Gastrocnemius medialis (tissue), 4 donors: ENCODE measurements at regions not wholly inside any gene's neighbourhood (a gene's known extent, or its start where the extent isn't known, plus 50 kb on each side); places are given as distances from the start of the nearest gene placed in this dataset.
"Not testable (repeated sequence)": the region's sequence is repeated elsewhere in the genome, so short reads cannot be mapped to it uniquely, and the experiment has no call there.

Source experiments
- ATAC-seq, 2 donors: fragments of 150-250 bp; one replicate each; pipeline ENCODE4 v1.9.1; 2016
- DNase-seq, 2 donors: peaks; one replicate each; pipeline ENCODE4 v3.0.0-alpha.2; 2019
- H3K27ac ChIP-seq, 4 donors: fragments of 200-600 bp; sonication (generic); 1 replicate in 1 of 4; 2 replicates in 3 of 4; pipeline ENCODE4 v1.5.1; 2016 to 2018; ENCODE audit warnings: mild to moderate bottlenecking in 2 of 4, moderate library complexity in 1 of 4
- H3K27me3 ChIP-seq, 3 donors: fragments of 200-600 bp; sonication (generic) in 2 of 3; 1 replicate in 1 of 3; 2 replicates in 2 of 3; pipeline versions ENCODE4 v1.5.1 to v1.6.0; 2016 to 2019; ENCODE audit warnings: mild to moderate bottlenecking in 1 of 3, moderate library complexity in 1 of 3
- H3K36me3 ChIP-seq, 2 donors: fragments of 200-600 bp; sonication (generic) in 1 of 2; one replicate each; pipeline ENCODE4 v1.5.1; 2017 to 2018
- H3K4me1 ChIP-seq, 2 donors: fragments of 200-600 bp; sonication (generic) in 1 of 2; one replicate each; pipeline ENCODE4 v1.5.1; 2016 to 2017; ENCODE audit warnings: mild to moderate bottlenecking in 2 of 2
- H3K4me3 ChIP-seq, 4 donors: fragments of 200-600 bp; sonication (generic) in 3 of 4; 1 replicate in 1 of 4; 2 replicates in 3 of 4; pipeline ENCODE4 v1.5.1; 2016 to 2019; ENCODE audit warnings: mild to moderate bottlenecking in 2 of 4
- H3K9me3 ChIP-seq, 3 donors: fragments of 200-600 bp; sonication (generic) in 2 of 3; 1 replicate in 1 of 3; 2 replicates in 2 of 3; pipeline ENCODE4 v1.5.1; 2016 to 2019
- CTCF ChIP-seq, 5 experiments: fragments of 450-650 bp in 3 of 5; fragments of 200-600 bp in 2 of 5; sonication (generic) in 2 of 5; IDR thresholded peaks in 4 of 5; conservative IDR thresholded peaks in 1 of 5; 1 replicate in 4 of 5; 2 replicates in 1 of 5; pipeline ENCODE4 v1.5.1; 2016 to 2019; ENCODE audit warnings: antibody characterized with exemption in 5 of 5, mild to moderate bottlenecking in 3 of 5, moderate library complexity in 3 of 5
- POLR2A ChIP-seq, 2 donors: fragments of 450-650 bp; IDR thresholded peaks; one replicate each; pipeline ENCODE4 v1.6.1; 2017; ENCODE audit warnings: antibody characterized with exemption in 2 of 2, mild to moderate bottlenecking in 2 of 2, moderate library complexity in 2 of 2
- in situ Hi-C, 4 donors: fragments of 200-750 bp; cut with MboI; loops; one replicate each; pipeline versions ENCODE4 v1.15.0 to v1.8.0; 2017; ENCODE audit warnings: low sequenced_read_pairs in 4 of 4
- intact Hi-C: fragments of 100-400 bp; cut with DNase I; formaldehyde crosslinking; loops from one replicate; pipeline ENCODE4 v1.15.1; 2023; ENCODE audit warnings: low total_unique reads

- TF ChIP-seq POLR2A (IDR thresholded peaks at IDR 0.05): no peak
- no peak for DNase-seq
- Histone ChIP-seq H3K9me3 (no peaks in the 10 kb centered on the region), H3K36me3 (no peaks in the 10 kb centered on the region), H3K27me3 (no peaks in the 10 kb centered on the region), H3K27ac (no peak overlapping the region), H3K4me1 (no peaks in the 10 kb centered on the region), H3K4me3 (no peak overlapping the region)
- intact Hi-C loops: no loop called here
- in situ Hi-C loops: no loop called here
- no peak for ATAC-seq
Observed at GRCh38 chr9:107830479-107830878, 340.9 kb upstream of the KLF4 start.

GRCh38 chr9:107827884-107828283 lies 338.3 kb upstream of the KLF4 start:
- Histone ChIP-seq H3K9me3 (no peaks in the 10 kb centered on the region), H3K27me3 (no peaks in the 10 kb centered on the region), H3K4me3 (no peak overlapping the region), H3K36me3 (no peaks in the 10 kb centered on the region), H3K27ac (no peak overlapping the region), H3K4me1 (no peaks in the 10 kb centered on the region)
- intact Hi-C loops: no loop called here
- ATAC-seq (no peak), DNase-seq (no peak)
- in situ Hi-C loops: no loop called here
- TF ChIP-seq POLR2A (IDR thresholded peaks at IDR 0.05) (no peak), CTCF (IDR thresholded peaks at IDR 0.05 in 4 of 5, conservative IDR thresholded peaks at IDR 0.05 in 1 of 5) (no peak)

- no peak overlapping the region for H3K27ac ChIP-seq
- no peaks in the 10 kb centered on the region for H3K36me3 ChIP-seq
- TF ChIP-seq POLR2A (IDR thresholded peaks at IDR 0.05): no peak
- no peak for TF ChIP-seq CTCF (IDR thresholded peaks at IDR 0.05 in 4 of 5, conservative IDR thresholded peaks at IDR 0.05 in 1 of 5)
- H3K4me3 ChIP-seq: no peak overlapping the region
- DNase-seq: no peak
- ATAC-seq: no peak
- intact Hi-C loops: no loop called here
- H3K9me3 ChIP-seq: no peaks in the 10 kb centered on the region
- in situ Hi-C loops: no loop called here
- H3K4me1 ChIP-seq: no peaks in the 10 kb centered on the region
- no peaks in the 10 kb centered on the region for H3K27me3 ChIP-seq
Observed at GRCh38 chr9:107827304-107827703, 337.7 kb upstream of the KLF4 start.

- intact Hi-C loops: not testable (repeated sequence)
Observed at GRCh38 chr9:107826688-107826983, 337.1 kb upstream of the KLF4 start.

GRCh38 chr9:107824556-107824955 lies 335.0 kb upstream of the KLF4 start:
- no peak overlapping the region for H3K4me3 ChIP-seq
- ATAC-seq: no peak
- no peaks in the 10 kb centered on the region for H3K36me3 ChIP-seq
- DNase-seq: no peak
- TF ChIP-seq POLR2A (IDR thresholded peaks at IDR 0.05): no peak
- intact Hi-C loops: no loop called here
- H3K27ac ChIP-seq: no peak overlapping the region
- H3K4me1 ChIP-seq: no peaks in the 10 kb centered on the region
- no peaks in the 10 kb centered on the region for H3K9me3 ChIP-seq
- in situ Hi-C loops: no loop called here
- H3K27me3 ChIP-seq: no peaks in the 10 kb centered on the region

More at GRCh38 chr9:107826688-107826983, 337.1 kb upstream of the KLF4 start:
- ATAC-seq, H3K9me3 ChIP-seq, H3K36me3 ChIP-seq, H3K27me3 ChIP-seq, H3K27ac ChIP-seq, H3K4me3 ChIP-seq, DNase-seq, in situ Hi-C loops, H3K4me1 ChIP-seq: not testable (repeated sequence)

DNA sequence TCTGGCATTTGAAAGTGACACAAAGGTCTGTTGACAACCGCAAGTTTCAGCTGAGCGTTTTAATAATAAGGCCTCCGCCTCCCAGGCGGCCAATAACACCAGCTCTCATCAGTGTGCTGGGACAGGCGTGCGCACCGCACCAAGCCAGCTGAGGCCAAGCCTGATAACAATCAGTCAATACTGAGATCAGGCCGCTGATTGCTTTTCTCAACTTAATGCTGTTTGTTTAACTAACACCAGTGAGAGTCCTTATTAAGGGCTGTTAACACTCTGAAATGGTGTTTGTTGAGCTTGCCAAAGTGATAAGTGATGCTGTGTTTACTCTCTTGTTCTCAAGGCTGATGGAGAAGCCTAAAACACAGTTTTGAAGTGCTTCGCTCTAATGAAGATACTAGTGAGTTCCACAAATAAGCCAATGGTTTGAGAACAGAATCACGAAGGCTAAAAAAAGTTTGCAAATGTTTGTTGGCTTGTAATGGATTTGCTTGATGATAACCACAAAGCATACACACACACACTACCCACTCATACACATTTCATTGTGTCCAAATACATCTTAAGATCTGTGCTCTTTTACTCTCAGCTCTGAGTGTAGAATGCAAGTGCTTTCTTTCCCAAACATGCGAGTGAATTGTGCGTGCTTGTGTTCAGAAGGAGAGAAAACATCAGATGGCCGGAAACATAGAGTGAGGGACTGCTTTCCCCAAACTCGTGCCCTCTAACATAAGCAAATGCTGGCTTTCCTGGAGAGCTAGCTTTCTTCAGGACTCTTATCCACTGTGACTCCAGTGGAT lies 330.4 kb upstream of the KLF4 start:
- no peaks in the 10 kb centered on the region for H3K9me3 ChIP-seq
- no peaks in the 10 kb centered on the region for H3K4me1 ChIP-seq
- intact Hi-C loops: no loop called here
- in situ Hi-C loops: no loop called here
- DNase-seq: no peak
- no peaks in the 10 kb centered on the region for H3K27me3 ChIP-seq
- no peaks in the 10 kb centered on the region for H3K36me3 ChIP-seq
- no peak overlapping the region for H3K27ac ChIP-seq
- H3K4me3 ChIP-seq: no peak overlapping the region
- ATAC-seq: no peak
- TF ChIP-seq CTCF (IDR thresholded peaks at IDR 0.05 in 4 of 5, conservative IDR thresholded peaks at IDR 0.05 in 1 of 5): no peak
- TF ChIP-seq POLR2A (IDR thresholded peaks at IDR 0.05): no peak

DNA sequence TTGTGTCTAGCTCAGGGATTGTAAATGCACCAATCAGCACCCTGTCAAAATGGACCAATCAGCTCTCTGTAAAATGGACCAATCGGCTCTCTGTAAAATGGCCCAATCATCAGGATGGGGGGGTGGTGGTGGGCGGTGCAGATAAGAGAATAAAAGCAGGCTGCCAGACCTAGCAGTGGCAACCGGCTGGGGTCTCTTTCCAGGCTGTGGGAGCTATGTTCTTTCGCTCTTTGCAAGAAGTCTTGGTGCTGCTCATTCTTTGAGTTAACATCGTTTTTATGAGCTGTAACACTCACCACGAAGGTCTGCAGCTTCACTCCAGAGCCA lies 328.9 kb upstream of the KLF4 start:
- DNase-seq, intact Hi-C loops, H3K36me3 ChIP-seq, H3K27ac ChIP-seq, H3K27me3 ChIP-seq, H3K4me1 ChIP-seq, H3K9me3 ChIP-seq, in situ Hi-C loops, ATAC-seq, H3K4me3 ChIP-seq: not testable (repeated sequence)

DNA sequence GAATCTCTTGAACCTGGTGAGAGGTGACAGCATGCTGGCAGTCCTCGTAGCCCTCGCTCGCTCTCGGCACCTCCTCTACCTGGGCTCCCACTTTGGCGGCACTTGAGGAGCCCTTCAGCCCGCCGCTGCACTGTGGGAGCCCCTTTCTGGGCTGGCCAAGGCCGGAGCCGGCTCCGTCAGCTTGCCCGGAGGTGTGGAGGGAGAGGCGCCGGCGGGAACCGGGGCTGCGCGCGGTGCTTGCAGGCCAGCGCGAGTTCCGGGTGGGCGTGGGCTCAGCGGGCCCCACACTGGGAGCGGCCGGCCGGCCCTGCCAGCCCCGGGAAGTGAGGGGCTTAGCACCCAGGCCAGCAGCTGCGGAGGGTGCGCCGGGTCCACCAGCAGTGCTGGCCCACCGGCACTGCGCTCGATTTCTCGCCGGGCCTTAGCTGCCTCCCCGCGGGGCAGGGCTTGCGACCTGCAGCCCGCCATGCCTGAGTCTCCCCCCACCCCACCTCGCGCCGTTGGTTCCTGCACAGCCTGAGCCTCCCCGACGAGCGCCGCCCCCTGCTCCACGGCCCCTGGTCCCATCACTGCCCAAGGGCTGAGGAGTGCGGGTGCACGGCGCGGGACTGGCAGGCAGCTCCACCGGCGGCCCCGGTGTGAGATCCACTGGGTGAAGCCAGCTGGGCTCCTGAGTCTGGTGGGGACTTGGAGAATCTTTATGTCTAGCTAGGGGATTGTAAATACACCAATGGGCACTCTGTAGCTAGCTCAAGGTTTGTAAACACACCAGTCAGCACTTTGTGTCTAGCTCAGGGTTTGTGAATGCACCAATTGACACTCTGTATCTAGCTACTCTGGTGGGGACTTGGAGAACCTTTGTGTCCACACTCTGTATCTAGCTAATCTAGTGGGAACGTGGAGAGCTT lies 328.3 kb upstream of the KLF4 start:
- ATAC-seq, H3K4me1 ChIP-seq, intact Hi-C loops, H3K36me3 ChIP-seq, H3K4me3 ChIP-seq, H3K27me3 ChIP-seq, H3K9me3 ChIP-seq, in situ Hi-C loops, H3K27ac ChIP-seq, DNase-seq: not testable (repeated sequence)
